ENCODE measurements at regions not wholly inside any gene's neighbourhood (a gene's known extent, or its start where the extent isn't known, plus 50 kb on each side); places are given as distances from the start of the nearest gene placed in this dataset.

DNA sequence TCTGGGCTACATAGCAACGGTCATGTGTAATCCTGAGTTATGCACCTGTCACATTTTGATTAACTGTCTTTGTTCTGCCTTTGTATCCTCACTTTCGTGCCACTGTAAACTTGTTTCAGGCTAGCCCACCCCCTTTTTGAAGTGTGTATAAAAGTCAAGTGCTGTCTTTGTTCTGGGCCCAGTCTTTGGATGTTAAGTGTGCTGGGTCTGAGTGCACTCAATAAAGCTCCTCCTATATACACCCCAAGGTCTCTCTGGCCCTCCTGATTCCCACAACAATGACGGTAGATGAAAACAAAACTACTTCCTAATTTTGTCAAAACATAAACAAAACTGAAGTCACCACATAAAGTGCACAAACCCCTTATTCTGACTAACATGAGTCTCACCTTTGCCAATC lies 633.4 kb downstream of the DSC3 start:
- Histone ChIP-seq H3K4me3 (ENCODE audit: low read length in 2 of 2) (no peak overlapping the region), H3K27me3 (ENCODE audit: control insufficient read depth in 2 of 2, insufficient read depth in 2 of 2, low read length in 2 of 2) (no peaks in the 10 kb centered on the region)

DNA sequence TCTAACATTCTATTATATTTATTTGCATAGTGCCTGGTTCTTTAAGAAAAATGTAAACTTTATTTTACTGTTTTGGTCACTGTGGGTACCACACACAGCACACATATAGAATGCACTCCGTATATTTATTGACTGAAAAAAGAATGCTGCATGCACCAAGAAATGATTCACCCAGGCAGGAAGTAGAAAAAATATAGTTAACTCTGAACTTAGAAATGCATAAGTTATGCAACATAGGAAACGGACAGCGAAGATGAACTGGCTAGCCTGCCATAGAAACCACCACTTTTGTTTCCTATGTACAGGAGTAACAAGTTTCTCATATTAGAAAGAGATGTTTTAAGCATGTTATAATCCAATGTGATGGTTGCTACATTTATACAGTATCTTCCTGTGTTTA lies 635.8 kb downstream of the DSC3 start:
- Histone ChIP-seq H3K4me3 (ENCODE audit: low read length in 2 of 2) (no peak overlapping the region), H3K4me1 (ENCODE audit: control insufficient read depth in 2 of 2, insufficient read depth in 2 of 2, low read length in 2 of 2) (no peaks in the 10 kb centered on the region), H3K27me3 (ENCODE audit: control insufficient read depth in 2 of 2, insufficient read depth in 2 of 2, low read length in 2 of 2) (no peaks in the 10 kb centered on the region), H3K27ac (ENCODE audit: low read depth in 2 of 2, low read length in 2 of 2) (no peak overlapping the region), H3K36me3 (ENCODE audit: control insufficient read depth in 2 of 2, insufficient read depth in 2 of 2, low read length in 2 of 2) (no peaks in the 10 kb centered on the region), H3K9me3 (ENCODE audit: control insufficient read depth in 2 of 2, low read length in 2 of 2) (no peaks in the 10 kb centered on the region), H3K9ac (ENCODE audit: low read depth in 1 of 2, low read length in 2 of 2) (no peak overlapping the region)

More for the DNA sequence above, 633.4 kb downstream of the DSC3 start:
- Histone ChIP-seq H3K36me3 (ENCODE audit: control insufficient read depth in 2 of 2, insufficient read depth in 2 of 2, low read length in 2 of 2) (no peaks in the 10 kb centered on the region), H3K4me1 (ENCODE audit: control insufficient read depth in 2 of 2, insufficient read depth in 2 of 2, low read length in 2 of 2) (no peaks in the 10 kb centered on the region), H3K9me3 (ENCODE audit: control insufficient read depth in 2 of 2, low read length in 2 of 2) (no peaks in the 10 kb centered on the region), H3K27ac (ENCODE audit: low read depth in 2 of 2, low read length in 2 of 2) (no peak overlapping the region), H3K9ac (ENCODE audit: low read depth in 1 of 2, low read length in 2 of 2) (no peak overlapping the region)

DNA sequence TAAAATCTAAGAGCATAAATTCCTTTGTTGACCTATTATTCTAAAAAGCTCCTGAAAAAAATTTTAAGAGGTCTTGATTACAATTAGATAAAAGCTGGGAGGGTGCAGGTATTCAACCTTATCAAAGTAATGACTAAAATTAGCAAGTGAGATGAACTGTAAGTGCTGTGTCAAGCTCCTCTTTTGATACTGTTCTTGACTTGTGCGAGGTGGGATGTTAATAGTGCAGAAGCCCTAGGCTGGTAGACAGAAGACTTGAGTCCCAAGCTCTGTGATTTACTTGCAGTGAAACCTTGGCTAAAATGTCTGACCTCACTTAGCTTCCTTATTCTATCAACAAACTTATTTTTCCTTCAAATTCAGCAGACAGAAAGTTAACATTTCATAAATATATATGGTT lies 637.5 kb downstream of the DSC3 start:
- Histone ChIP-seq H3K4me1 (ENCODE audit: control insufficient read depth in 2 of 2, insufficient read depth in 2 of 2, low read length in 2 of 2) (no peaks in the 10 kb centered on the region), H3K4me3 (ENCODE audit: low read length in 2 of 2) (no peak overlapping the region), H3K27ac (ENCODE audit: low read depth in 2 of 2, low read length in 2 of 2) (no peak overlapping the region), H3K27me3 (ENCODE audit: control insufficient read depth in 2 of 2, insufficient read depth in 2 of 2, low read length in 2 of 2) (no peaks in the 10 kb centered on the region), H3K36me3 (ENCODE audit: control insufficient read depth in 2 of 2, insufficient read depth in 2 of 2, low read length in 2 of 2) (no peaks in the 10 kb centered on the region), H3K9me3 (ENCODE audit: control insufficient read depth in 2 of 2, low read length in 2 of 2) (no peaks in the 10 kb centered on the region), H3K9ac (ENCODE audit: low read depth in 1 of 2, low read length in 2 of 2) (no peak overlapping the region)

GRCh38 chr18:30404422-30404821 lies 638.1 kb downstream of the DSC3 start:
- no peaks in the 10 kb centered on the region for H3K27me3 ChIP-seq (ENCODE audit: control insufficient read depth in 2 of 2, insufficient read depth in 2 of 2, low read length in 2 of 2)
- no peak overlapping the region for H3K9ac ChIP-seq (ENCODE audit: low read depth in 1 of 2, low read length in 2 of 2)
- no peaks in the 10 kb centered on the region for H3K9me3 ChIP-seq (ENCODE audit: control insufficient read depth in 2 of 2, low read length in 2 of 2)
- H3K4me1 ChIP-seq (ENCODE audit: control insufficient read depth in 2 of 2, insufficient read depth in 2 of 2, low read length in 2 of 2): no peaks in the 10 kb centered on the region
- H3K4me3 ChIP-seq (ENCODE audit: low read length in 2 of 2): no peak overlapping the region
- no peaks in the 10 kb centered on the region for H3K36me3 ChIP-seq (ENCODE audit: control insufficient read depth in 2 of 2, insufficient read depth in 2 of 2, low read length in 2 of 2)
- H3K27ac ChIP-seq (ENCODE audit: low read depth in 2 of 2, low read length in 2 of 2): no peak overlapping the region

- Histone ChIP-seq H3K9ac (ENCODE audit: low read depth in 1 of 2, low read length in 2 of 2) (no peak overlapping the region), H3K27me3 (ENCODE audit: control insufficient read depth in 2 of 2, insufficient read depth in 2 of 2, low read length in 2 of 2) (no peaks in the 10 kb centered on the region), H3K4me3 (ENCODE audit: low read length in 2 of 2) (no peak overlapping the region), H3K9me3 (ENCODE audit: control insufficient read depth in 2 of 2, low read length in 2 of 2) (no peaks in the 10 kb centered on the region), H3K36me3 (ENCODE audit: control insufficient read depth in 2 of 2, insufficient read depth in 2 of 2, low read length in 2 of 2) (no peaks in the 10 kb centered on the region), H3K4me1 (ENCODE audit: control insufficient read depth in 2 of 2, insufficient read depth in 2 of 2, low read length in 2 of 2) (no peaks in the 10 kb centered on the region), H3K27ac (ENCODE audit: low read depth in 2 of 2, low read length in 2 of 2) (no peak overlapping the region)
Observed at GRCh38 chr18:30403278-30403677, 639.3 kb downstream of the DSC3 start.

- no peak overlapping the region for H3K9ac ChIP-seq (ENCODE audit: low read depth in 1 of 2, low read length in 2 of 2)
- H3K27me3 ChIP-seq (ENCODE audit: control insufficient read depth in 2 of 2, insufficient read depth in 2 of 2, low read length in 2 of 2): no peaks in the 10 kb centered on the region
- no peaks in the 10 kb centered on the region for H3K4me1 ChIP-seq (ENCODE audit: control insufficient read depth in 2 of 2, insufficient read depth in 2 of 2, low read length in 2 of 2)
- H3K9me3 ChIP-seq (ENCODE audit: control insufficient read depth in 2 of 2, low read length in 2 of 2): no peaks in the 10 kb centered on the region
- no peaks in the 10 kb centered on the region for H3K36me3 ChIP-seq (ENCODE audit: control insufficient read depth in 2 of 2, insufficient read depth in 2 of 2, low read length in 2 of 2)
- H3K4me3 ChIP-seq (ENCODE audit: low read length in 2 of 2): no peak overlapping the region
- no peak overlapping the region for H3K27ac ChIP-seq (ENCODE audit: low read depth in 2 of 2, low read length in 2 of 2)
Observed at GRCh38 chr18:30387401-30387800, 655.1 kb downstream of the DSC3 start.

DNA sequence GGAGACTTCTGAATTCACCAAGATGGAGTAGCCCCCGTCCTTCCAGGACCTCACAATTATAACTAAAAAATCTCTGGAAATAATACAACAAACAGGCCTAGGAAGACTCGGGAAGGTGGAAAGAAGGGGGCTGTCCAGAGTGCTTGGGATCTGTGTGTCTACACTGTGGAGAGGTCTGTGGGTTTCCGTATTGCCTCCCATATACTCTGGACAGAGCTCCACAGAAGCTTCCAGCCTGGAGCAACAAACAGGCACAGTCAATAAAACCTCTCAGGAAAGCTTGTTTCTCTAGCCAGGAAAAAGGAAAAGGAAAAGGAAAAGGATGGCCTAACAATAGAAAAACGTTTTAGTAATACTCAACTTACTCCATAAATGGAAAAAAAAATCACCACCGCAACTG lies 655.9 kb downstream of the DSC3 start:
- Histone ChIP-seq H3K9ac (ENCODE audit: low read depth in 1 of 2, low read length in 2 of 2) (no peak overlapping the region), H3K27ac (ENCODE audit: low read depth in 2 of 2, low read length in 2 of 2) (no peak overlapping the region), H3K9me3 (ENCODE audit: control insufficient read depth in 2 of 2, low read length in 2 of 2) (no peaks in the 10 kb centered on the region), H3K4me3 (ENCODE audit: low read length in 2 of 2) (no peak overlapping the region), H3K27me3 (ENCODE audit: control insufficient read depth in 2 of 2, insufficient read depth in 2 of 2, low read length in 2 of 2) (no peaks in the 10 kb centered on the region), H3K36me3 (ENCODE audit: control insufficient read depth in 2 of 2, insufficient read depth in 2 of 2, low read length in 2 of 2) (no peaks in the 10 kb centered on the region), H3K4me1 (ENCODE audit: control insufficient read depth in 2 of 2, insufficient read depth in 2 of 2, low read length in 2 of 2) (no peaks in the 10 kb centered on the region)

GRCh38 chr18:30385684-30386083 lies 656.9 kb downstream of the DSC3 start:
- H3K27ac ChIP-seq (ENCODE audit: low read depth in 2 of 2, low read length in 2 of 2): no peak overlapping the region

DNA sequence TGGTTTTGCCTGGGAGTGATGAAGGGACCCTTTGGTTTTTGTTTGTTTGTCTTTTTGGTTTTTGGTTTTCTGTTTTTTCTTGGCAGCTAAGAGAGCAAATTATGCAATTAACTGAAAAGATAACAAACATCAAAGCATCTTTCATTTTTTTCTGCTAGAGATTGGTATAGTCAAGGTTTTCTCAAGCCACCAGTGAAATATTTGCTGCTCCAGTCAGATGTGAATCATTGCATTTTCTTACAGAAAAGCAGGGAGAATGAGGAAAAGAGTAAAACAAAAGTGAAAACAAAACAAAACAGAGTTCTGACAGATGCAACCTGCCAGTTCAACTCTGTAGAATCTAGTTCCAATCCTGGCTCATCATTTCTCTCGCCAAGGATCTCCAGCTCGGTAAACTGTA lies 660.7 kb downstream of the DSC3 start:
- Histone ChIP-seq H3K27ac (ENCODE audit: low read depth in 2 of 2, low read length in 2 of 2) (no peak overlapping the region), H3K36me3 (ENCODE audit: control insufficient read depth in 2 of 2, insufficient read depth in 2 of 2, low read length in 2 of 2) (no peaks in the 10 kb centered on the region), H3K4me1 (ENCODE audit: control insufficient read depth in 2 of 2, insufficient read depth in 2 of 2, low read length in 2 of 2) (no peaks in the 10 kb centered on the region), H3K9me3 (ENCODE audit: control insufficient read depth in 2 of 2, low read length in 2 of 2) (no peaks in the 10 kb centered on the region), H3K4me3 (ENCODE audit: low read length in 2 of 2) (no peak overlapping the region), H3K27me3 (ENCODE audit: control insufficient read depth in 2 of 2, insufficient read depth in 2 of 2, low read length in 2 of 2) (no peaks in the 10 kb centered on the region), H3K9ac (ENCODE audit: low read depth in 1 of 2, low read length in 2 of 2) (no peak overlapping the region)

More at GRCh38 chr18:30385684-30386083, 656.9 kb downstream of the DSC3 start:
- Histone ChIP-seq H3K9ac (ENCODE audit: low read depth in 1 of 2, low read length in 2 of 2) (no peak overlapping the region), H3K27me3 (ENCODE audit: control insufficient read depth in 2 of 2, insufficient read depth in 2 of 2, low read length in 2 of 2) (no peaks in the 10 kb centered on the region), H3K4me1 (ENCODE audit: control insufficient read depth in 2 of 2, insufficient read depth in 2 of 2, low read length in 2 of 2) (no peaks in the 10 kb centered on the region), H3K4me3 (ENCODE audit: low read length in 2 of 2) (no peak overlapping the region), H3K9me3 (ENCODE audit: control insufficient read depth in 2 of 2, low read length in 2 of 2) (no peaks in the 10 kb centered on the region), H3K36me3 (ENCODE audit: control insufficient read depth in 2 of 2, insufficient read depth in 2 of 2, low read length in 2 of 2) (no peaks in the 10 kb centered on the region)

DNA sequence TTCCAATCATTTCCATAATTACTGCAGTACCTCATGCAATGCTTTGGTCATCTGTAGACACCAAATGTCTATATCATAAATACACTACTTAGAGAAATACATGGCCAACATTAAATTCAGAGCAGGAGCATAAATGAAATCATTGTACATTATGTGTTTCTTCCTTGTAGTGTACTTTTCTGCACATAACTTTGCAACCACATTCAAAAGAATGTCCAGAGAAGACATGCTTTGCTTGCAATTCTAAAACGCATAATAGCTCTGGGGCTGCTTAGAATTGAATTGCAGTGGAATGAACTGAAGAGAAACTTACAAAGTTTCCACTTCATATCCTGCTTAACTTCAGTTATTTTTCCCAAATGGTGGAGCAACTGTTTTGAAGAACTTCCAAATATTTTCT lies 664.4 kb downstream of the DSC3 start:
- Histone ChIP-seq H3K27ac (ENCODE audit: low read depth in 2 of 2, low read length in 2 of 2) (no peak overlapping the region), H3K27me3 (ENCODE audit: control insufficient read depth in 2 of 2, insufficient read depth in 2 of 2, low read length in 2 of 2) (no peaks in the 10 kb centered on the region), H3K4me1 (ENCODE audit: control insufficient read depth in 2 of 2, insufficient read depth in 2 of 2, low read length in 2 of 2) (no peaks in the 10 kb centered on the region), H3K4me3 (ENCODE audit: low read length in 2 of 2) (no peak overlapping the region), H3K9ac (ENCODE audit: low read depth in 1 of 2, low read length in 2 of 2) (no peak overlapping the region), H3K36me3 (ENCODE audit: control insufficient read depth in 2 of 2, insufficient read depth in 2 of 2, low read length in 2 of 2) (no peaks in the 10 kb centered on the region), H3K9me3 (ENCODE audit: control insufficient read depth in 2 of 2, low read length in 2 of 2) (no peaks in the 10 kb centered on the region)

GRCh38 chr18:30376515-30376914 lies 666.0 kb downstream of the DSC3 start:
- Histone ChIP-seq H3K36me3 (ENCODE audit: control insufficient read depth in 2 of 2, insufficient read depth in 2 of 2, low read length in 2 of 2) (no peaks in the 10 kb centered on the region), H3K9me3 (ENCODE audit: control insufficient read depth in 2 of 2, low read length in 2 of 2) (no peaks in the 10 kb centered on the region), H3K27me3 (ENCODE audit: control insufficient read depth in 2 of 2, insufficient read depth in 2 of 2, low read length in 2 of 2) (no peaks in the 10 kb centered on the region), H3K4me1 (ENCODE audit: control insufficient read depth in 2 of 2, insufficient read depth in 2 of 2, low read length in 2 of 2) (no peaks in the 10 kb centered on the region), H3K4me3 (ENCODE audit: low read length in 2 of 2) (no peak overlapping the region), H3K27ac (ENCODE audit: low read depth in 2 of 2, low read length in 2 of 2) (no peak overlapping the region), H3K9ac (ENCODE audit: low read depth in 1 of 2, low read length in 2 of 2) (no peak overlapping the region)

Data from mucosa of rectum (tissue), 2 donors.